Tibial nerve (tissue), 4 donors: ENCODE measurements at regions not wholly inside any gene's neighbourhood (a gene's known extent, or its start where the extent isn't known, plus 50 kb on each side); places are given as distances from the start of the nearest gene placed in this dataset.

Experiments used
- DNase-seq, 2 donors: peaks; one replicate each; pipeline ENCODE4 v3.0.0-alpha.2; 2019; ENCODE audit warnings: low spot score in 2 of 2
- H3K27ac ChIP-seq, 4 donors: fragments of 200-600 bp; sonication (generic) in 3 of 4; one replicate each; pipeline ENCODE4 v1.5.1; 2017 to 2019; ENCODE audit warnings: mild to moderate bottlenecking in 1 of 4
- H3K27me3 ChIP-seq, 2 donors: fragments of 200-600 bp; sonication (generic) in 1 of 2; one replicate each; pipeline versions ENCODE4 v1.5.1 to v1.6.0; 2017 to 2019
- H3K36me3 ChIP-seq, 3 donors: fragments of 200-600 bp; sonication (generic); one replicate each; pipeline ENCODE4 v1.5.1; 2018 to 2019
- H3K4me1 ChIP-seq, 4 donors: fragments of 200-600 bp; sonication (generic) in 3 of 4; one replicate each; pipeline ENCODE4 v1.5.1; 2017 to 2019
- H3K4me3 ChIP-seq, 4 donors: fragments of 200-600 bp; sonication (generic) in 3 of 4; one replicate each; pipeline ENCODE4 v1.5.1; 2017 to 2019; ENCODE audit warnings: mild to moderate bottlenecking in 1 of 4, moderate library complexity in 1 of 4
- H3K9me3 ChIP-seq, 4 donors: fragments of 200-600 bp; sonication (generic) in 3 of 4; one replicate each; pipeline ENCODE4 v1.5.1; 2017 to 2019
- EP300 ChIP-seq, 2 donors: sonication (generic); formaldehyde crosslinking; IDR thresholded peaks; one replicate each; pipeline ENCODE4 v1.6.1; 2017; ENCODE audit warnings: antibody characterized with exemption in 2 of 2, mild to moderate bottlenecking in 1 of 2
- POLR2A ChIP-seq, 2 donors: fragments of 450-650 bp; IDR thresholded peaks; one replicate each; pipeline ENCODE4 v1.6.1; 2017; ENCODE audit warnings: antibody characterized with exemption in 2 of 2, mild to moderate bottlenecking in 2 of 2, moderate library complexity in 2 of 2
- WGBS, 2 donors: methylation state at CpG; one replicate each; pipeline ENCODE4 v1.1.5; 2018; 5-methylcytosine and 5-hydroxymethylcytosine counted together
- TF ChIP-seq, protein P1 (sequence below), 5 experiments: fragments of 200-600 bp in 3 of 5; fragments of 450-650 bp in 2 of 5; sonication (generic) in 3 of 5; IDR thresholded peaks; one replicate each; pipeline ENCODE4 v1.5.1; 2016 to 2019; ENCODE audit warnings: antibody characterized with exemption in 5 of 5, mild to moderate bottlenecking in 3 of 5, moderate library complexity in 2 of 5

- Histone ChIP-seq H3K36me3 (no peaks in the 10 kb centered on the region), H3K27ac (peak overlapping the region in 1 of 4 donors; percentile 36)
- no peak for TF ChIP-seq EP300 (IDR thresholded peaks at IDR 0.05)
- TF ChIP-seq, protein P1, sequence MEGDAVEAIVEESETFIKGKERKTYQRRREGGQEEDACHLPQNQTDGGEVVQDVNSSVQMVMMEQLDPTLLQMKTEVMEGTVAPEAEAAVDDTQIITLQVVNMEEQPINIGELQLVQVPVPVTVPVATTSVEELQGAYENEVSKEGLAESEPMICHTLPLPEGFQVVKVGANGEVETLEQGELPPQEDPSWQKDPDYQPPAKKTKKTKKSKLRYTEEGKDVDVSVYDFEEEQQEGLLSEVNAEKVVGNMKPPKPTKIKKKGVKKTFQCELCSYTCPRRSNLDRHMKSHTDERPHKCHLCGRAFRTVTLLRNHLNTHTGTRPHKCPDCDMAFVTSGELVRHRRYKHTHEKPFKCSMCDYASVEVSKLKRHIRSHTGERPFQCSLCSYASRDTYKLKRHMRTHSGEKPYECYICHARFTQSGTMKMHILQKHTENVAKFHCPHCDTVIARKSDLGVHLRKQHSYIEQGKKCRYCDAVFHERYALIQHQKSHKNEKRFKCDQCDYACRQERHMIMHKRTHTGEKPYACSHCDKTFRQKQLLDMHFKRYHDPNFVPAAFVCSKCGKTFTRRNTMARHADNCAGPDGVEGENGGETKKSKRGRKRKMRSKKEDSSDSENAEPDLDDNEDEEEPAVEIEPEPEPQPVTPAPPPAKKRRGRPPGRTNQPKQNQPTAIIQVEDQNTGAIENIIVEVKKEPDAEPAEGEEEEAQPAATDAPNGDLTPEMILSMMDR (IDR thresholded peaks at IDR 0.05), result no peak
- no peak for TF ChIP-seq POLR2A (IDR thresholded peaks at IDR 0.05)
Observed at GRCh38 chr22:27308513-27308912, 493.0 kb downstream of the MN1 start.

GRCh38 chr22:27309697-27310096, 491.9 kb downstream of the MN1 start:
- DNase-seq, result no peak
- Histone ChIP-seq H3K4me1 (peaks cover 0 to 58% (median 6%) of the 10 kb centered on the region in 4 donors), H3K4me3 (no peak overlapping the region), H3K27ac (no peak overlapping the region), H3K36me3 (no peaks in the 10 kb centered on the region), H3K27me3 (no peaks in the 10 kb centered on the region), H3K9me3 (no peaks in the 10 kb centered on the region)
- 28 to 42% methylated on average over 1 to 2 of the region's 2 CpGs for WGBS, 2 donors
- TF ChIP-seq, protein P1 (IDR thresholded peaks at IDR 0.05), result no peak
- TF ChIP-seq EP300 (IDR thresholded peaks at IDR 0.05) (no peak), POLR2A (IDR thresholded peaks at IDR 0.05) (no peak)

More at GRCh38 chr22:27308513-27308912, 493.0 kb downstream of the MN1 start:
- no peak overlapping the region for H3K4me3 ChIP-seq
- no peak for DNase-seq
- no peaks in the 10 kb centered on the region for H3K27me3 ChIP-seq
- peaks cover 0 to 47% (median 4%) of the 10 kb centered on the region in 4 donors for H3K4me1 ChIP-seq
- no peaks in the 10 kb centered on the region for H3K9me3 ChIP-seq

GRCh38 chr22:27310966-27311697, 490.4 kb downstream of the MN1 start:
- no peak overlapping the region for H3K27ac ChIP-seq
- no peaks in the 10 kb centered on the region for H3K9me3 ChIP-seq
- H3K4me1 ChIP-seq, result peaks cover 0 to 58% (median 6%) of the 10 kb centered on the region in 4 donors
- H3K27me3 ChIP-seq, result no peaks in the 10 kb centered on the region
- DNase-seq, result no peak
- H3K4me3 ChIP-seq, result no peak overlapping the region
- no peaks in the 10 kb centered on the region for H3K36me3 ChIP-seq
- WGBS, 2 donors, result 67 to 84% methylated on average over 25 to 29 of the region's 30 CpGs
- TF ChIP-seq, protein P1 (IDR thresholded peaks at IDR 0.05), result no peak
- TF ChIP-seq POLR2A (IDR thresholded peaks at IDR 0.05), result no peak
- no peak for TF ChIP-seq EP300 (IDR thresholded peaks at IDR 0.05)

GRCh38 chr22:27311698-27312550, 489.6 kb downstream of the MN1 start:
- Histone ChIP-seq H3K27me3 (no peaks in the 10 kb centered on the region), H3K4me3 (no peak overlapping the region), H3K27ac (no peak overlapping the region), H3K9me3 (no peaks in the 10 kb centered on the region), H3K36me3 (no peaks in the 10 kb centered on the region), H3K4me1 (peaks cover 0 to 58% (median 6%) of the 10 kb centered on the region in 4 donors)
- DNase-seq, result no peak
- TF ChIP-seq EP300 (IDR thresholded peaks at IDR 0.05) (no peak), POLR2A (IDR thresholded peaks at IDR 0.05) (no peak)
- TF ChIP-seq, protein P1 (IDR thresholded peaks at IDR 0.05), result no peak
- WGBS, 2 donors, result 33 to 35% methylated on average over 16 of the region's 16 CpGs

DNA sequence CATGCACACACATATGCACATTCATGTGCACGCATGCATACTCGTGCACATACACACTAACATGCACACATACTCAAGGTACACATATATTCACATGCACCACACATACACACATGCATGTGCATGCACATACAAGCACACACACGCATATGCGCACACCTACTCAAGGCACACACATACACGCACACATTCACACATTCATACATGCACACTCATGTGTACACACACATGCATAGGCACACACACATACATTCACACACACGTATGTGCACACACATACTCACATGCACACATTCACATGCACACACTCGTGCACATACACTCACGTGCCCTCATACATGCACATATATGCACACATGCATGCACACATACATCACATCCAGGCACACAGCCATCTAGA, 489.0 kb downstream of the MN1 start:
- WGBS, 2 donors, result 69 to 81% methylated on average over 8 of the region's 8 CpGs
- Histone ChIP-seq H3K9me3 (no peaks in the 10 kb centered on the region), H3K4me3 (no peak overlapping the region), H3K4me1 (peaks cover 0 to 55% (median 6%) of the 10 kb centered on the region in 4 donors), H3K36me3 (no peaks in the 10 kb centered on the region), H3K27ac (no peak overlapping the region), H3K27me3 (no peaks in the 10 kb centered on the region)
- no peak for DNase-seq
- no peak for TF ChIP-seq POLR2A (IDR thresholded peaks at IDR 0.05)
- TF ChIP-seq, protein P1 (IDR thresholded peaks at IDR 0.05), result no peak
- no peak for TF ChIP-seq EP300 (IDR thresholded peaks at IDR 0.05)
